ENCODE measurements at regions not wholly inside any gene's neighbourhood (a gene's known extent, or its start where the extent isn't known, plus 50 kb on each side); places are given as distances from the start of the nearest gene placed in this dataset.

- no peak for TF ChIP-seq POLR2A (IDR thresholded peaks at IDR 0.05)
- no peak for TF ChIP-seq CTCF (IDR thresholded peaks at IDR 0.05)
Observed at GRCh38 chr11:115984228-115984627, 480.0 kb upstream of the CADM1 start.
